NT2/D1 (cell line): ENCODE measurements at regions not wholly inside any gene's neighbourhood (a gene's known extent, or its start where the extent isn't known, plus 50 kb on each side); places are given as distances from the start of the nearest gene placed in this dataset.

Experiments
- DNase-seq: peaks from one replicate; pipeline ENCODE4 v3.0.0-alpha.2; 2011; ENCODE audit warnings: low read depth, low spot score
- H3K27me3 ChIP-seq: 2 replicates; pipeline ENCODE4 v1.6.0; 2011; ENCODE audit warnings: mild to moderate bottlenecking; ENCODE audit not compliant: insufficient read length, insufficient read depth
- H3K36me3 ChIP-seq: 2 replicates; pipeline ENCODE4 v1.6.1; 2011; ENCODE audit warnings: mild to moderate bottlenecking, low read length, mixed read lengths; ENCODE audit not compliant: insufficient read depth, insufficient read length
- H3K4me1 ChIP-seq: 2 replicates; pipeline ENCODE4 v1.5.1; 2011; ENCODE audit not compliant: insufficient read depth, insufficient read length
- H3K4me3 ChIP-seq: 2 replicates; pipeline ENCODE4 v1.5.1; 2011; ENCODE audit warnings: low read depth; ENCODE audit not compliant: insufficient read length
- H3K9ac ChIP-seq: 2 replicates; pipeline ENCODE4 v1.6.0; 2011; ENCODE audit warnings: low read depth; ENCODE audit not compliant: insufficient read length
- H3K9me3 ChIP-seq: 2 replicates; pipeline ENCODE4 v1.5.1; 2011; ENCODE audit warnings: mild to moderate bottlenecking, low read length; ENCODE audit not compliant: insufficient read depth
- SUZ12 ChIP-seq: IDR thresholded peaks from 2 replicates; pipeline ENCODE4 v1.6.1; 2011; ENCODE audit not compliant: insufficient read length, insufficient read depth; ENCODE audit errors: extremely low read depth
- YY1 ChIP-seq: IDR thresholded peaks from 2 replicates; pipeline ENCODE4 v1.6.1; 2011; ENCODE audit not compliant: insufficient read length, insufficient read depth
- ZNF274 ChIP-seq: IDR thresholded peaks from 2 replicates; pipeline ENCODE4 v1.6.1; 2011; ENCODE audit warnings: mild to moderate bottlenecking, low read depth, low read length

- Histone ChIP-seq H3K36me3 (no peaks in the 10 kb centered on the region), H3K9ac (no peak overlapping the region), H3K27me3 (no peaks in the 10 kb centered on the region), H3K4me3 (no peak overlapping the region), H3K4me1 (no peaks in the 10 kb centered on the region), H3K9me3 (no peaks in the 10 kb centered on the region)
- TF ChIP-seq SUZ12 (no peak), ZNF274 (no peak), YY1 (no peak)
- DNase-seq, result no peak
Observed at GRCh38 chr2:37459095-37459981, 114.9 kb downstream of the QPCT start.

- Histone ChIP-seq H3K9me3 (no peaks in the 10 kb centered on the region), H3K27me3 (no peaks in the 10 kb centered on the region), H3K4me3 (no peak overlapping the region), H3K36me3 (no peaks in the 10 kb centered on the region), H3K9ac (no peak overlapping the region), H3K4me1 (no peaks in the 10 kb centered on the region)
- TF ChIP-seq YY1 (no peak), ZNF274 (no peak)
- no peak for DNase-seq
Observed at GRCh38 chr2:37460896-37461229, 116.4 kb downstream of the QPCT start.

GRCh38 chr2:37464067-37464466 is 119.6 kb downstream of the QPCT start:
- Histone ChIP-seq H3K9ac (no peak overlapping the region), H3K4me3 (no peak overlapping the region), H3K27me3 (no peaks in the 10 kb centered on the region), H3K9me3 (no peaks in the 10 kb centered on the region), H3K4me1 (no peaks in the 10 kb centered on the region), H3K36me3 (no peaks in the 10 kb centered on the region)
- no peak for DNase-seq
- TF ChIP-seq YY1 (no peak), SUZ12 (no peak), ZNF274 (no peak)

- no peaks in the 10 kb centered on the region for H3K9me3 ChIP-seq
- TF ChIP-seq YY1, result no peak
- TF ChIP-seq SUZ12, result no peak
- TF ChIP-seq ZNF274, result no peak
- no peaks in the 10 kb centered on the region for H3K27me3 ChIP-seq
- H3K4me3 ChIP-seq, result no peak overlapping the region
- H3K9ac ChIP-seq, result no peak overlapping the region
- no peak for DNase-seq
- no peaks in the 10 kb centered on the region for H3K4me1 ChIP-seq
- no peaks in the 10 kb centered on the region for H3K36me3 ChIP-seq
Observed at GRCh38 chr2:37466533-37467222, 122.2 kb downstream of the QPCT start.

- no peaks in the 10 kb centered on the region for H3K4me1 ChIP-seq
- TF ChIP-seq ZNF274 (no peak), SUZ12 (no peak), YY1 (no peak)
- no peaks in the 10 kb centered on the region for H3K36me3 ChIP-seq
- no peak overlapping the region for H3K9ac ChIP-seq
- no peaks in the 10 kb centered on the region for H3K27me3 ChIP-seq
- no peak for DNase-seq
- no peaks in the 10 kb centered on the region for H3K9me3 ChIP-seq
- no peak overlapping the region for H3K4me3 ChIP-seq
Observed at GRCh38 chr2:37468170-37468569, 123.7 kb downstream of the QPCT start.

- H3K27me3 ChIP-seq, result no peaks in the 10 kb centered on the region
- DNase-seq, result no peak
- no peaks in the 10 kb centered on the region for H3K4me1 ChIP-seq
- no peaks in the 10 kb centered on the region for H3K9me3 ChIP-seq
- no peaks in the 10 kb centered on the region for H3K36me3 ChIP-seq
- H3K4me3 ChIP-seq, result no peak overlapping the region
- no peak overlapping the region for H3K9ac ChIP-seq
- TF ChIP-seq SUZ12 (no peak), ZNF274 (no peak), YY1 (no peak)
Observed at GRCh38 chr2:37469126-37469525, 124.7 kb downstream of the QPCT start.

- Histone ChIP-seq H3K36me3 (no peaks in the 10 kb centered on the region), H3K27me3 (no peaks in the 10 kb centered on the region), H3K4me1 (no peaks in the 10 kb centered on the region), H3K9me3 (no peaks in the 10 kb centered on the region), H3K9ac (no peak overlapping the region), H3K4me3 (no peak overlapping the region)
- TF ChIP-seq YY1, result no peak
- TF ChIP-seq SUZ12, result no peak
- TF ChIP-seq ZNF274, result no peak
- no peak for DNase-seq
Observed at GRCh38 chr2:37471104-37471503, 126.7 kb downstream of the QPCT start.
